Keratinocyte (primary cell): ENCODE measurements at regions not wholly inside any gene's neighbourhood (a gene's known extent, or its start where the extent isn't known, plus 50 kb on each side); places are given as distances from the start of the nearest gene placed in this dataset.

Experiments used
- DNase-seq: peaks from one replicate; pipeline ENCODE4 v3.0.0-alpha.2; 2011; ENCODE audit warnings: low read depth, missing footprints, low spot score
- FAIRE-seq: peaks from 2 replicates; lab custom pipeline; 2011; peaks lifted over from hg19 to GRCh38; lab: Jason Lieb, UNC
- H2AFZ ChIP-seq: 2 replicates; pipeline ENCODE4 v1.6.0; 2012; ENCODE audit warnings: low read length, control low read depth, inconsistent platforms; ENCODE audit not compliant: control insufficient read depth
- H3K27ac ChIP-seq: 2 replicates; pipeline ENCODE4 v1.5.1; 2011; ENCODE audit warnings: low read length; ENCODE audit not compliant: control insufficient read depth, insufficient read depth
- H3K27me3 ChIP-seq: 3 replicates; pipeline ENCODE4 v1.6.0; 2011; ENCODE audit warnings: low read length; ENCODE audit not compliant: control insufficient read depth, insufficient read depth; ENCODE audit errors: extremely low read depth
- H3K36me3 ChIP-seq, 2 experiments: 2 replicates in 1 of 2; 3 replicates in 1 of 2; pipeline ENCODE4 v1.5.1; 2011; ENCODE audit warnings: low read length in 2 of 2, mild to moderate bottlenecking in 1 of 2; ENCODE audit not compliant: control insufficient read depth in 2 of 2, insufficient read depth in 2 of 2; ENCODE audit errors: extremely low read depth in 1 of 2
- H3K4me1 ChIP-seq: 3 replicates; pipeline ENCODE4 v1.5.1; 2011; ENCODE audit warnings: low read length; ENCODE audit not compliant: control insufficient read depth, insufficient read depth; ENCODE audit errors: extremely low read depth
- H3K4me2 ChIP-seq: 3 replicates; pipeline ENCODE4 v1.6.0; 2011; ENCODE audit warnings: low read depth, low read length; ENCODE audit not compliant: control insufficient read depth, insufficient read depth; ENCODE audit errors: extremely low read depth
- H3K4me3 ChIP-seq, 3 experiments: fragments of 200-600 bp in 1 of 3; sonication (generic) in 1 of 3; 2 replicates in 2 of 3; 3 replicates in 1 of 3; pipeline ENCODE4 v1.5.1; 2011 to 2016; ENCODE audit warnings: low read length in 3 of 3, mild to moderate bottlenecking in 3 of 3, control low read depth in 2 of 3, inconsistent platforms in 1 of 3, low read depth in 1 of 3, mixed read lengths in 1 of 3, mixed run types in 1 of 3, moderate library complexity in 1 of 3; ENCODE audit not compliant: control insufficient read depth in 2 of 3, insufficient read depth in 2 of 3; ENCODE audit errors: extremely low read depth in 1 of 3
- H3K79me2 ChIP-seq: 2 replicates; pipeline ENCODE4 v1.6.0; 2012; ENCODE audit warnings: low read length; ENCODE audit not compliant: control insufficient read depth, insufficient read depth
- H3K9ac ChIP-seq: 3 replicates; pipeline ENCODE4 v1.6.0; 2011; ENCODE audit warnings: low read length; ENCODE audit not compliant: control insufficient read depth, insufficient read depth; ENCODE audit errors: extremely low read depth
- H3K9me1 ChIP-seq: 3 replicates; pipeline ENCODE4 v1.6.0; 2011; ENCODE audit warnings: low read length; ENCODE audit not compliant: control insufficient read depth, insufficient read depth; ENCODE audit errors: extremely low read depth
- H3K9me3 ChIP-seq: 2 replicates; pipeline ENCODE4 v1.5.1; 2012; ENCODE audit warnings: low read depth, low read length; ENCODE audit not compliant: control insufficient read depth
- H4K20me1 ChIP-seq: 3 replicates; pipeline ENCODE4 v1.6.0; 2011; ENCODE audit warnings: low read length; ENCODE audit not compliant: control insufficient read depth, insufficient read depth; ENCODE audit errors: extremely low read depth
- CTCF ChIP-seq, 3 experiments: IDR thresholded peaks in 1 of 3; conservative IDR thresholded peaks in 1 of 3; optimal IDR thresholded peaks in 1 of 3; 2 replicates in 2 of 3; 3 replicates in 1 of 3; pipeline versions ENCODE3 to v1.5.1; 2011; ENCODE audit warnings: low read length in 3 of 3, mild to moderate bottlenecking in 3 of 3, moderate library complexity in 2 of 3, control low read depth in 1 of 3, inconsistent platforms in 1 of 3; ENCODE audit not compliant: insufficient read depth in 2 of 3; ENCODE audit errors: extremely low read depth in 1 of 3
- EZH2 ChIP-seq: IDR thresholded peaks from one replicate; pipeline ENCODE4 v1.6.1; 2012; ENCODE audit warnings: inconsistent platforms, mild to moderate bottlenecking, low read length, moderate library complexity
- dilution Hi-C: fragments of 300-500 bp; cut with MboI; formaldehyde crosslinking; loops from one replicate; pipeline ENCODE4 v1.7.0; 2020; ENCODE audit warnings: low sequenced_read_pairs; ENCODE audit not compliant: extremely low pct_ligation_motif_present

- Histone ChIP-seq H3K27me3 (no peaks in the 10 kb centered on the region), H3K27ac (no peak overlapping the region), H3K4me1 (no peaks in the 10 kb centered on the region), H3K9me1 (no peaks in the 10 kb centered on the region), H3K79me2 (no peaks in the 10 kb centered on the region), H3K9me3 (peaks cover 2% of the 10 kb centered on the region), H3K36me3 (no peaks in the 10 kb centered on the region), H3K9ac (no peak overlapping the region), H3K4me3 (no peak overlapping the region), H4K20me1 (no peaks in the 10 kb centered on the region), H3K4me2 (no peak overlapping the region), H2AFZ (no peak overlapping the region)
- FAIRE-seq (no peak), DNase-seq (no peak)
- TF ChIP-seq CTCF (optimal IDR thresholded peaks at IDR 0.05 in 1 of 3, IDR thresholded peaks at IDR 0.05 in 1 of 3, conservative IDR thresholded peaks at IDR 0.05 in 1 of 3; ENCODE audit: extremely low read depth in 1 of 3, insufficient read depth in 2 of 3, low read length in 3 of 3) (no peak), EZH2 (no peak)
- dilution Hi-C loops = no loop called here
These were observed 942.2 kb downstream of the REEP3 start for GRCh38 chr10:64463406-64463805.

- FAIRE-seq (no peak), DNase-seq (no peak)
- no peaks in the 10 kb centered on the region for H3K9me1 ChIP-seq
- no peaks in the 10 kb centered on the region for H3K79me2 ChIP-seq
- TF ChIP-seq CTCF (optimal IDR thresholded peaks at IDR 0.05 in 1 of 3, IDR thresholded peaks at IDR 0.05 in 1 of 3, conservative IDR thresholded peaks at IDR 0.05 in 1 of 3; ENCODE audit: extremely low read depth in 1 of 3, insufficient read depth in 2 of 3, low read length in 3 of 3) (no peak), EZH2 (no peak)
- no peaks in the 10 kb centered on the region for H3K4me1 ChIP-seq
- no peaks in the 10 kb centered on the region for H3K27me3 ChIP-seq
- H3K27ac ChIP-seq = no peak overlapping the region
- no peaks in the 10 kb centered on the region for H3K36me3 ChIP-seq
- H3K4me2 ChIP-seq = no peak overlapping the region
- H3K9me3 ChIP-seq = peaks cover 2% of the 10 kb centered on the region
- no peak overlapping the region for H3K4me3 ChIP-seq
- no peak overlapping the region for H3K9ac ChIP-seq
- no peak overlapping the region for H2AFZ ChIP-seq
- dilution Hi-C loops = no loop called here
- no peaks in the 10 kb centered on the region for H4K20me1 ChIP-seq
These were observed 944.5 kb downstream of the REEP3 start for GRCh38 chr10:64465653-64466052.
